Activated CD8-positive, alpha-beta memory T cell treated with anti-CD3 and anti-CD28 coated beads, Interleukin-2, amount 50 U/mL, for 24 hours (primary cell): ENCODE measurements at regions not wholly inside any gene's neighbourhood (a gene's known extent, or its start where the extent isn't known, plus 50 kb on each side); places are given as distances from the start of the nearest gene placed in this dataset.
"Not testable (repeated sequence)": the region's sequence is repeated elsewhere in the genome, so short reads cannot be mapped to it uniquely, and the experiment has no call there.

Source experiments
- DNase-seq: peaks from one replicate; pipeline ENCODE4 v3.0.0-alpha.2; 2020; ENCODE audit errors: extremely low read depth

GRCh38 chr1:47522935-47523834 is 85.3 kb downstream of the FOXD2 start:
- DNase-seq, result no peak

GRCh38 chr1:47523835-47524215 is 86.0 kb downstream of the FOXD2 start:
- DNase-seq, result no peak

- DNase-seq, result no peak
Observed at GRCh38 chr1:47524272-47524671, 86.4 kb downstream of the FOXD2 start.

GRCh38 chr1:47527653-47528272 is 89.9 kb downstream of the FOXD2 start:
- DNase-seq, result no peak

GRCh38 chr1:47529520-47530098 is 91.8 kb downstream of the FOXD2 start:
- DNase-seq, result no peak

GRCh38 chr1:47532921-47533792 is 95.3 kb downstream of the FOXD2 start:
- DNase-seq, result no peak

- no peak for DNase-seq
Observed at GRCh38 chr1:47533793-47534328, 96.0 kb downstream of the FOXD2 start.

- no peak for DNase-seq
Observed at GRCh38 chr1:47534436-47534835, 96.6 kb downstream of the FOXD2 start.

- no peak for DNase-seq
Observed at GRCh38 chr1:47536646-47537118, 98.8 kb downstream of the FOXD2 start.

- DNase-seq, result no peak
Observed at GRCh38 chr1:47537268-47537667, 99.4 kb downstream of the FOXD2 start.

GRCh38 chr1:47537966-47538365 is 100.1 kb downstream of the FOXD2 start:
- no peak for DNase-seq

- DNase-seq, result not testable (repeated sequence)
Observed at GRCh38 chr1:47538530-47538929, 100.7 kb downstream of the FOXD2 start.

- DNase-seq, result not testable (repeated sequence)
Observed at GRCh38 chr1:47541705-47542104, 103.9 kb downstream of the FOXD2 start.

- not testable (repeated sequence) for DNase-seq
Observed at GRCh38 chr1:47543089-47543488, 105.2 kb downstream of the FOXD2 start.

GRCh38 chr1:47545912-47546483 is 108.2 kb downstream of the FOXD2 start:
- no peak for DNase-seq

- no peak for DNase-seq
Observed at GRCh38 chr1:47547753-47548573, 110.1 kb downstream of the FOXD2 start.

- no peak for DNase-seq
Observed at GRCh38 chr1:47548637-47549036, 110.8 kb downstream of the FOXD2 start.

GRCh38 chr1:47549532-47549931 is 111.7 kb downstream of the FOXD2 start:
- DNase-seq, result no peak

- DNase-seq, result no peak
Observed at GRCh38 chr1:47550929-47551328, 113.1 kb downstream of the FOXD2 start.

- DNase-seq, result no peak
Observed at GRCh38 chr1:47551971-47552528, 114.2 kb downstream of the FOXD2 start.
